OCI-LY1 (cell line): ENCODE measurements at regions not wholly inside any gene's neighbourhood (a gene's known extent, or its start where the extent isn't known, plus 50 kb on each side); places are given as distances from the start of the nearest gene placed in this dataset.

Experiments used
- H2AFZ ChIP-seq: fragments of 200-600 bp; sonication (generic), shearing (Covaris generic); 2 replicates; pipeline ENCODE4 v1.6.0; 2014; ENCODE audit warnings: antibody characterized with exemption, mild to moderate bottlenecking, low read length
- H3F3A ChIP-seq: fragments of 200-600 bp; sonication (generic), shearing (Covaris generic); 2 replicates; pipeline ENCODE4 v1.6.0; 2014; ENCODE audit warnings: mild to moderate bottlenecking, antibody characterized with exemption, low read length, moderate library complexity; ENCODE audit not compliant: insufficient read depth
- H3K27ac ChIP-seq: fragments of 200-600 bp; sonication (generic); 2 replicates; pipeline ENCODE4 v1.5.1; 2014; ENCODE audit warnings: low read length, mixed run types, mild to moderate bottlenecking, low read depth; ENCODE audit not compliant: poor library complexity, severe bottlenecking
- H3K27me3 ChIP-seq: fragments of 200-600 bp; sonication (generic); 2 replicates; pipeline ENCODE4 v1.6.0; 2014; ENCODE audit warnings: antibody characterized with exemption, mild to moderate bottlenecking, low read length, moderate library complexity; ENCODE audit not compliant: insufficient read depth
- H3K36me3 ChIP-seq: fragments of 200-600 bp; sonication (generic); 2 replicates; pipeline ENCODE4 v1.6.1; 2014; ENCODE audit warnings: mild to moderate bottlenecking, antibody characterized with exemption, low read length, moderate library complexity, mixed read lengths; ENCODE audit not compliant: insufficient read depth
- H3K4me1 ChIP-seq: fragments of 200-600 bp; sonication (generic); 2 replicates; pipeline ENCODE4 v1.5.1; 2014; ENCODE audit warnings: mild to moderate bottlenecking, low read length, moderate library complexity; ENCODE audit not compliant: insufficient read depth, severe bottlenecking
- H3K4me2 ChIP-seq: fragments of 200-600 bp; sonication (generic), shearing (Covaris generic); 2 replicates; pipeline ENCODE4 v1.6.1; 2014; ENCODE audit warnings: low read length
- H3K4me3 ChIP-seq: fragments of 200-600 bp; sonication (generic); 2 replicates; pipeline ENCODE4 v1.5.1; 2014; ENCODE audit warnings: low read length, low read depth, mild to moderate bottlenecking, mixed read lengths; ENCODE audit not compliant: poor library complexity, severe bottlenecking
- H3K79me2 ChIP-seq: fragments of 200-600 bp; shearing (Covaris generic); 2 replicates; pipeline ENCODE4 v1.6.1; 2016; ENCODE audit warnings: mixed run types, low read length, mixed read lengths; ENCODE audit not compliant: insufficient read depth
- H3K9ac ChIP-seq: fragments of 200-600 bp; sonication (generic), shearing (Covaris generic); 2 replicates; pipeline ENCODE4 v1.6.1; 2014; ENCODE audit warnings: mild to moderate bottlenecking, low read length, mixed read lengths
- H3K9me2 ChIP-seq: fragments of 200-600 bp; sonication (generic), shearing (Covaris generic); 2 replicates; pipeline ENCODE4 v1.6.1; 2014; ENCODE audit warnings: low read depth, mild to moderate bottlenecking, low read length, mixed read lengths
- H3K9me3 ChIP-seq: fragments of 200-600 bp; shearing (Covaris generic); 2 replicates; pipeline ENCODE4 v1.6.1; 2014; ENCODE audit warnings: low read length, mixed read lengths
- H4K20me1 ChIP-seq: fragments of 200-600 bp; sonication (generic), shearing (Covaris generic); 2 replicates; pipeline ENCODE4 v1.6.0; 2016; ENCODE audit warnings: mild to moderate bottlenecking, low read length; ENCODE audit not compliant: insufficient read depth
- EZH2 ChIP-seq: fragments of 200-600 bp; sonication (generic), shearing (Covaris generic); IDR thresholded peaks from 2 replicates; pipeline ENCODE4 v1.8.0; 2017; ENCODE audit warnings: borderline replicate concordance, mixed run types, mild to moderate bottlenecking, antibody characterized with exemption, low read length, moderate library complexity, mixed read lengths
- TF ChIP-seq, protein P1 (sequence below): fragments of 200-600 bp; sonication (generic), shearing (Covaris generic); IDR thresholded peaks from 2 replicates; pipeline ENCODE4 v1.5.1; 2017; ENCODE audit warnings: mild to moderate bottlenecking, antibody characterized with exemption, low read length, moderate library complexity, mixed read lengths

GRCh38 chr4:181168011-181168805 lies 1075.0 kb upstream of the TENM3 start:
- Histone ChIP-seq H3K9ac (no peak overlapping the region), H3K36me3 (no peaks in the 10 kb centered on the region), H3K9me2 (no peaks in the 10 kb centered on the region), H2AFZ (no peak overlapping the region), H3F3A (no peaks in the 10 kb centered on the region), H3K4me1 (no peaks in the 10 kb centered on the region), H3K27me3 (no peaks in the 10 kb centered on the region), H3K9me3 (no peaks in the 10 kb centered on the region), H4K20me1 (no peaks in the 10 kb centered on the region), H3K4me2 (no peak overlapping the region), H3K27ac (no peak overlapping the region), H3K79me2 (no peaks in the 10 kb centered on the region), H3K4me3 (no peak overlapping the region)
- TF ChIP-seq, protein P1, sequence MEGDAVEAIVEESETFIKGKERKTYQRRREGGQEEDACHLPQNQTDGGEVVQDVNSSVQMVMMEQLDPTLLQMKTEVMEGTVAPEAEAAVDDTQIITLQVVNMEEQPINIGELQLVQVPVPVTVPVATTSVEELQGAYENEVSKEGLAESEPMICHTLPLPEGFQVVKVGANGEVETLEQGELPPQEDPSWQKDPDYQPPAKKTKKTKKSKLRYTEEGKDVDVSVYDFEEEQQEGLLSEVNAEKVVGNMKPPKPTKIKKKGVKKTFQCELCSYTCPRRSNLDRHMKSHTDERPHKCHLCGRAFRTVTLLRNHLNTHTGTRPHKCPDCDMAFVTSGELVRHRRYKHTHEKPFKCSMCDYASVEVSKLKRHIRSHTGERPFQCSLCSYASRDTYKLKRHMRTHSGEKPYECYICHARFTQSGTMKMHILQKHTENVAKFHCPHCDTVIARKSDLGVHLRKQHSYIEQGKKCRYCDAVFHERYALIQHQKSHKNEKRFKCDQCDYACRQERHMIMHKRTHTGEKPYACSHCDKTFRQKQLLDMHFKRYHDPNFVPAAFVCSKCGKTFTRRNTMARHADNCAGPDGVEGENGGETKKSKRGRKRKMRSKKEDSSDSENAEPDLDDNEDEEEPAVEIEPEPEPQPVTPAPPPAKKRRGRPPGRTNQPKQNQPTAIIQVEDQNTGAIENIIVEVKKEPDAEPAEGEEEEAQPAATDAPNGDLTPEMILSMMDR = no peak
- TF ChIP-seq EZH2 = no peak

- Histone ChIP-seq H3K4me1 (no peaks in the 10 kb centered on the region), H3K9ac (no peak overlapping the region), H3K9me3 (no peaks in the 10 kb centered on the region), H3K4me3 (no peak overlapping the region), H3K27me3 (no peaks in the 10 kb centered on the region), H3K9me2 (no peaks in the 10 kb centered on the region), H3K36me3 (no peaks in the 10 kb centered on the region), H2AFZ (no peak overlapping the region), H4K20me1 (no peaks in the 10 kb centered on the region), H3K27ac (no peak overlapping the region), H3K4me2 (no peak overlapping the region), H3K79me2 (no peaks in the 10 kb centered on the region), H3F3A (no peaks in the 10 kb centered on the region)
- no peak for TF ChIP-seq EZH2
- TF ChIP-seq, protein P1 = no peak
These were observed 1070.2 kb upstream of the TENM3 start for GRCh38 chr4:181173046-181173445.

DNA sequence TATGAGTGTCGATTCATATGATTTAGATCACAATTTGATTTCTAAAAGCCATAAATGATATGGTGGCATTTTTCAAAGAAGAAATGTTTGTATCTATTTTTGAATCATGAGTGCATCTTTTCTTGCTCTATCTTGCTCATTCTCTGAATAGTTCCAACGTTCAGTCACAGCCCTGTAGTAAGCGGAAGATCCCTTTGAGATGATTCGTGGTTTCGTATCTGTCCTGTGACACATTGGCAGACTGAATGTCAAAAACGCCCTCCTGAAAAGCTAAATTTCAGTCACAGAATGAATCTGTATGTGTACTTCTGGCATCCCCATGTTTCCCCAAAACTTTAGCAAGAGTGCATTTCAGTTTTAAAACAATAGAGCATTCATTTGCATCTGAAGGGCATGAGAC lies 1066.9 kb upstream of the TENM3 start:
- H3K4me1 ChIP-seq = no peaks in the 10 kb centered on the region
- no peaks in the 10 kb centered on the region for H3F3A ChIP-seq
- H3K79me2 ChIP-seq = no peaks in the 10 kb centered on the region

More for the DNA sequence above, 1066.9 kb upstream of the TENM3 start:
- Histone ChIP-seq H3K9me3 (no peaks in the 10 kb centered on the region), H3K27ac (no peak overlapping the region), H3K27me3 (no peaks in the 10 kb centered on the region), H3K4me2 (no peak overlapping the region), H4K20me1 (no peaks in the 10 kb centered on the region), H3K36me3 (no peaks in the 10 kb centered on the region), H2AFZ (no peak overlapping the region), H3K4me3 (no peak overlapping the region), H3K9me2 (no peaks in the 10 kb centered on the region), H3K9ac (no peak overlapping the region)
- TF ChIP-seq, protein P1 = no peak
- no peak for TF ChIP-seq EZH2
